SK-N-SH treated with all-trans-retinoic acid at 6 μM for 48 hours (cell line): ENCODE measurements at regions not wholly inside any gene's neighbourhood (a gene's known extent, or its start where the extent isn't known, plus 50 kb on each side); places are given as distances from the start of the nearest gene placed in this dataset.
"Not testable (repeated sequence)": the region's sequence is repeated elsewhere in the genome, so short reads cannot be mapped to it uniquely, and the experiment has no call there.

Experiments
- ATAC-seq: fragments of 200-7000 bp; cut with Tn5 transposase; 3 replicates; pipeline ENCODE4 v1.9.1; 2020; ENCODE audit warnings: mild to moderate bottlenecking, moderate library complexity
- ARNTL ChIP-seq: fragments of 450-650 bp; formaldehyde crosslinking; IDR thresholded peaks from 2 replicates; pipeline ENCODE4 v1.5.0; 2020; ENCODE audit warnings: low read depth, mild to moderate bottlenecking, moderate library complexity, borderline replicate concordance
- BACH2 ChIP-seq: fragments of 250-450 bp; sonication (Bioruptor Pico); IDR thresholded peaks from 2 replicates; pipeline ENCODE4 v1.9.0; 2021; ENCODE audit warnings: mild to moderate bottlenecking, borderline replicate concordance
- CREB5 ChIP-seq: fragments of 250-450 bp; sonication (Bioruptor Pico); IDR thresholded peaks from 2 replicates; pipeline ENCODE4 v1.5.1; 2020; ENCODE audit warnings: low read depth, mild to moderate bottlenecking, moderate library complexity
- CSDC2 ChIP-seq: fragments of 250-450 bp; sonication (Bioruptor Pico); IDR thresholded peaks from 2 replicates; pipeline ENCODE4 v1.5.0; 2020; ENCODE audit warnings: mild to moderate bottlenecking, moderate library complexity
- CSRNP3 ChIP-seq: fragments of 250-450 bp; sonication (Bioruptor Pico); IDR thresholded peaks from 2 replicates; pipeline ENCODE4 v1.5.1; 2021; ENCODE audit warnings: mild to moderate bottlenecking, moderate library complexity
- ESRRG ChIP-seq: fragments of 250-450 bp; sonication (Bioruptor Pico); IDR thresholded peaks from 2 replicates; pipeline ENCODE4 v1.6.1; 2021; ENCODE audit warnings: mild to moderate bottlenecking
- GLIS3 ChIP-seq: fragments of 250-450 bp; sonication (Bioruptor Pico); IDR thresholded peaks from 2 replicates; pipeline ENCODE4 v1.5.0; 2020; ENCODE audit warnings: mild to moderate bottlenecking, moderate library complexity
- ISL1 ChIP-seq: fragments of 250-450 bp; sonication (Bioruptor Pico); IDR thresholded peaks from 2 replicates; pipeline ENCODE4 v2.1.2; 2022; ENCODE audit warnings: mild to moderate bottlenecking, moderate library complexity
- OSR1 ChIP-seq: fragments of 250-450 bp; sonication (Bioruptor Pico); IDR thresholded peaks from 2 replicates; pipeline ENCODE4 v1.8.0; 2022; ENCODE audit warnings: moderate library complexity, mild to moderate bottlenecking, inconsistent platforms
- PATZ1 ChIP-seq: fragments of 250-450 bp; sonication (Bioruptor Pico); IDR thresholded peaks from 2 replicates; pipeline ENCODE4 v1.8.0; 2020; ENCODE audit warnings: mild to moderate bottlenecking, moderate library complexity, borderline replicate concordance
- POU6F1 ChIP-seq: fragments of 250-450 bp; sonication (Bioruptor Pico); IDR thresholded peaks from 2 replicates; pipeline ENCODE4 v1.8.0; 2021; ENCODE audit warnings: low read depth, mild to moderate bottlenecking, moderate library complexity, borderline replicate concordance
- PPARA ChIP-seq: fragments of 250-450 bp; sonication (Bioruptor Pico); IDR thresholded peaks from 2 replicates; pipeline ENCODE4 v1.5.0; 2020; ENCODE audit warnings: mild to moderate bottlenecking, borderline replicate concordance
- RARB ChIP-seq: fragments of 250-450 bp; sonication (Bioruptor Pico); IDR thresholded peaks from 2 replicates; pipeline ENCODE4 v1.8.0; 2021; ENCODE audit warnings: mild to moderate bottlenecking, moderate library complexity
- SNAI2 ChIP-seq: fragments of 250-450 bp; sonication (Bioruptor Pico); IDR thresholded peaks from 2 replicates; pipeline ENCODE4 v1.5.0; 2020; ENCODE audit warnings: mild to moderate bottlenecking, moderate library complexity
- TCF4 ChIP-seq: fragments of 250-450 bp; sonication (Bioruptor Pico); IDR thresholded peaks from 2 replicates; pipeline ENCODE4 v1.8.0; 2021; ENCODE audit warnings: mild to moderate bottlenecking, moderate library complexity, borderline replicate concordance
- TOX ChIP-seq: fragments of 250-450 bp; sonication (Bioruptor Pico); IDR thresholded peaks from 2 replicates; pipeline ENCODE4 v1.8.0; 2021; ENCODE audit warnings: mild to moderate bottlenecking, moderate library complexity, borderline replicate concordance
- ZC3H10 ChIP-seq: fragments of 250-450 bp; sonication (Bioruptor Pico); IDR thresholded peaks from 2 replicates; pipeline ENCODE4 v1.5.1; 2021; ENCODE audit warnings: mild to moderate bottlenecking, moderate library complexity
- ZFP3 ChIP-seq: fragments of 250-450 bp; sonication (Bioruptor Pico); IDR thresholded peaks from 2 replicates; pipeline ENCODE4 v1.5.0; 2020; ENCODE audit warnings: mild to moderate bottlenecking, moderate library complexity
- ZFP30 ChIP-seq: fragments of 450-650 bp; formaldehyde crosslinking; IDR thresholded peaks from 2 replicates; pipeline ENCODE4 v1.5.0; 2022; ENCODE audit warnings: mild to moderate bottlenecking, moderate library complexity
- ZNF565 ChIP-seq: fragments of 450-650 bp; formaldehyde crosslinking; conservative IDR thresholded peaks from 2 replicates; pipeline ENCODE4 v1.5.0; 2020; ENCODE audit warnings: low read depth, mild to moderate bottlenecking, moderate library complexity
- ZNF70 ChIP-seq: fragments of 450-650 bp; formaldehyde crosslinking; IDR thresholded peaks from 2 replicates; pipeline ENCODE4 v1.5.0; 2020; ENCODE audit warnings: mild to moderate bottlenecking, moderate library complexity
- ZNF8 ChIP-seq: fragments of 450-650 bp; formaldehyde crosslinking; IDR thresholded peaks from 2 replicates; pipeline ENCODE4 v1.5.0; 2020; ENCODE audit warnings: mild to moderate bottlenecking, moderate library complexity
- TF ChIP-seq, protein P1 (sequence below): fragments of 250-450 bp; sonication (Bioruptor Pico); IDR thresholded peaks from 2 replicates; pipeline ENCODE4 v1.5.0; 2020; ENCODE audit warnings: mild to moderate bottlenecking, moderate library complexity

DNA sequence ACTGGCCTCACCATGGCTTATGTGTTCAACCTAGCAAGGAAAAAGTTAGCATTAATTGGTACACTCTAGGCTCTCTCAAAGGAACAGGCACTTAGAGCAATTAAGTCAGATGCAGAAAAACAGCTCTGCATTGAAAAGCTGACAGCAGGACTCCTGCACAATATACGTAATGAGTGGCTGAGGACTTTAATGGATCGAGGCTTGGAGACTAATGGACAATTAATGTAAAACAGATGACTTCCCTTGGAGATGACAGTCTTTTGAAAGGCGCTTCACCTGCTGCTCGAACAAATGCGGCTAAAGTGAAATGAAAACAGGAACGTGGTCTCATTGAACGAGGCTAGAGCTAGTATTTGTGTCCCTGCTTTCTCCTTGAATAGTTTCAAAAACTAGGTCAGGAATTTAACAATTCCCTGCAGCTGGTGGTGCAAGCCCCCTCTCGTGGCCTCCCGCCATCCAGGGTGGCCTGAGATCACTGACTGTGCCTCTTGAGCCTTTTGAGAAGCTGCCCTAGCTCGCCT is 137.1 kb downstream of the ELOVL4 start:
- peak; percentile 74 for ATAC-seq
- TF ChIP-seq GLIS3 = peak; percentile 79; the same call in 1 of the 2 replicates
- peak; percentile 75; the same call in 1 of the 2 replicates for TF ChIP-seq POU6F1 (CRISPR knock-in tag)
- peak; percentile 81; the same call in 1 of the 2 replicates for TF ChIP-seq ZC3H10 (CRISPR knock-in tag)
- peak; percentile 94 for TF ChIP-seq ESRRG (CRISPR knock-in tag)
- no peak for TF ChIP-seq ZFP30
- TF ChIP-seq CSRNP3 (CRISPR knock-in tag) = peak; percentile 94
- peak; percentile 93 for TF ChIP-seq TOX
- TF ChIP-seq ARNTL = no peak
- TF ChIP-seq, protein P1, sequence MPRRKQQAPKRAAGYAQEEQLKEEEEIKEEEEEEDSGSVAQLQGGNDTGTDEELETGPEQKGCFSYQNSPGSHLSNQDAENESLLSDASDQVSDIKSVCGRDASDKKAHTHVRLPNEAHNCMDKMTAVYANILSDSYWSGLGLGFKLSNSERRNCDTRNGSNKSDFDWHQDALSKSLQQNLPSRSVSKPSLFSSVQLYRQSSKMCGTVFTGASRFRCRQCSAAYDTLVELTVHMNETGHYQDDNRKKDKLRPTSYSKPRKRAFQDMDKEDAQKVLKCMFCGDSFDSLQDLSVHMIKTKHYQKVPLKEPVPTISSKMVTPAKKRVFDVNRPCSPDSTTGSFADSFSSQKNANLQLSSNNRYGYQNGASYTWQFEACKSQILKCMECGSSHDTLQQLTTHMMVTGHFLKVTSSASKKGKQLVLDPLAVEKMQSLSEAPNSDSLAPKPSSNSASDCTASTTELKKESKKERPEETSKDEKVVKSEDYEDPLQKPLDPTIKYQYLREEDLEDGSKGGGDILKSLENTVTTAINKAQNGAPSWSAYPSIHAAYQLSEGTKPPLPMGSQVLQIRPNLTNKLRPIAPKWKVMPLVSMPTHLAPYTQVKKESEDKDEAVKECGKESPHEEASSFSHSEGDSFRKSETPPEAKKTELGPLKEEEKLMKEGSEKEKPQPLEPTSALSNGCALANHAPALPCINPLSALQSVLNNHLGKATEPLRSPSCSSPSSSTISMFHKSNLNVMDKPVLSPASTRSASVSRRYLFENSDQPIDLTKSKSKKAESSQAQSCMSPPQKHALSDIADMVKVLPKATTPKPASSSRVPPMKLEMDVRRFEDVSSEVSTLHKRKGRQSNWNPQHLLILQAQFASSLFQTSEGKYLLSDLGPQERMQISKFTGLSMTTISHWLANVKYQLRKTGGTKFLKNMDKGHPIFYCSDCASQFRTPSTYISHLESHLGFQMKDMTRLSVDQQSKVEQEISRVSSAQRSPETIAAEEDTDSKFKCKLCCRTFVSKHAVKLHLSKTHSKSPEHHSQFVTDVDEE (CRISPR knock-in tag) = peak; percentile 98
- peak; percentile 54; the same call in 1 of the 2 replicates for TF ChIP-seq RARB (CRISPR knock-in tag)
- peak; percentile 99 for TF ChIP-seq ISL1
- TF ChIP-seq CSDC2 (CRISPR knock-in tag) = no peak
- no peak for TF ChIP-seq OSR1 (CRISPR knock-in tag)
- TF ChIP-seq ZNF8 = 0 out of 2 replicates have a peak, but pooled peaks have one; percentile 23
- TF ChIP-seq CREB5 = peak; percentile 70; the same call in 1 of the 2 replicates
- peak; percentile 11; the same call in 1 of the 2 replicates for TF ChIP-seq ZNF565 (CRISPR knock-in tag)
- TF ChIP-seq TCF4 (CRISPR knock-in tag) = peak; percentile 99
- no peak for TF ChIP-seq PPARA (CRISPR knock-in tag)
- TF ChIP-seq ZNF70 (CRISPR knock-in tag) = peak; percentile 43; the same call in 1 of the 2 replicates
- TF ChIP-seq PATZ1 (CRISPR knock-in tag) = peak; percentile 46; the same call in 1 of the 2 replicates
- TF ChIP-seq BACH2 (CRISPR knock-in tag) = no peak
- TF ChIP-seq SNAI2 (CRISPR knock-in tag) = peak; percentile 91; the same call in 1 of the 2 replicates
- TF ChIP-seq ZFP3 (CRISPR knock-in tag) = no peak

DNA sequence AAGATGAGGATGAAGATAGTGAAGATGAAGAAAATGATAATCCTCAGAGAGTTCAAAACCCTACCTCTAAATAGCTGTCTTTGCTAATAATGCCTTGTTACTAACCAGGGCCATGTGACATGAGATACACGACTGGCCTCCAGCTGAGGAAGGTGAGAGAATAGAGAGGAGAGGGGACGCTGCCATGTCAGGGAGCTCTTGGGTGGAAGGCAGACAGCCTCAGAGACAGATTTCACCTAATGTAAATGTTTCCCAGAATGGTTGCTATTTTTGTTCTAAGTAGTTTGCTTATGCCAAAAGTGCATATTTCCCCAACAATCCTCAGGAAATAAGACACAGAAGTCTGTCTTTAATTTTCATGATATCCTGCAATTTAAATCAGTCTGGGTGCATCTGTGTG is 138.4 kb downstream of the ELOVL4 start:
- no peak for TF ChIP-seq PATZ1 (CRISPR knock-in tag)
- TF ChIP-seq ISL1 = no peak
- TF ChIP-seq ZNF565 (CRISPR knock-in tag) = no peak
- TF ChIP-seq CREB5 = no peak
- no peak for TF ChIP-seq ZFP30
- no peak for TF ChIP-seq ZFP3 (CRISPR knock-in tag)
- no peak for TF ChIP-seq CSDC2 (CRISPR knock-in tag)
- no peak for TF ChIP-seq ARNTL
- no peak for TF ChIP-seq POU6F1 (CRISPR knock-in tag)
- no peak for TF ChIP-seq ESRRG (CRISPR knock-in tag)
- no peak for TF ChIP-seq TCF4 (CRISPR knock-in tag)
- ATAC-seq = peak; percentile 41

- ATAC-seq = not testable (repeated sequence)
Measured at GRCh38 chr6:79806661-79807060, 140.7 kb downstream of the ELOVL4 start.
